GM21529 (cell line): ENCODE measurements at regions not wholly inside any gene's neighbourhood (a gene's known extent, or its start where the extent isn't known, plus 50 kb on each side); places are given as distances from the start of the nearest gene placed in this dataset.

ENCODE experiments used
- ATAC-seq: cut with Tn5 transposase; IDR thresholded peaks from one replicate; pipeline ENCODE4 v1.9.1; 2021; ENCODE audit not compliant: unreplicated experiment

DNA sequence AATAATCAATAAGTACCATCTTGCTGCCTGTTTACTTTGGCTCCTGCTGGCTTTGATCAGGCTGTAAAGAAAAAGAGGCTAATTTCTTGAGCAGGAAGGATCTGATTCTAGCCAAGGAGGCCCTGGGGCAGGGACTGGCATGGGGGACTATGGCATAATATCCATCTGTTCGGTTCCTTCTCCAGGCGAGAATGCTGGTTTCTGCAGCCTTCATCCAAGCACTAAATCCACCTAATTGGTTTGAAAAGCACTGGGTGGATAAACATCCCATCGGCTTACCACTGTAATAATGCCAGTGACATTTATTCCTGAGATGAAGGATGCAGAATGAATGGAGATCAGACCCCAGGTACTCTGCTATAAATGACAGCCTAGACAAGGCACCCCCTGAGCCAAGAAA, 180.0 kb upstream of the ASIC2 start:
- no peak for ATAC-seq

DNA sequence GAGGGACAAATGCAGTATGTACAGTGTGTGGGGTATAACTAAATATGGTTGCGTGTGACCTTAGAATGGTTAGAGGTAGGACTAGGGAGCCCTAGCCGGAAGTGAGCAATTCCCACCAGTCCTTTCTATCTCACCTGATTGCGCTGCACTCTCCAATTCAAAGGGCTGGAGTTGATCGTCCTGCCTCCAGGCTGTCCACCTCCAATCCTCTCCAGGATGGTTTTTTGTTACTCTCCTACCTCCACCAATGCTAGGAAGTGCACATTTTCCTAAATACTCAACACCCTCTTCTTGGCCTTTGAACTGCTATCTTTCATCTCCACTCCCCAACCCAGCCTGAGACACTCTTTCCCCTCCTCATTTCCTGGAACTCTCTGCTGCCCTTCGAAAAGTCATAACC, 181.7 kb upstream of the ASIC2 start:
- ATAC-seq: no peak

- no peak for ATAC-seq
Measured at GRCh38 chr17:33475594-33475993, 182.5 kb upstream of the ASIC2 start.

DNA sequence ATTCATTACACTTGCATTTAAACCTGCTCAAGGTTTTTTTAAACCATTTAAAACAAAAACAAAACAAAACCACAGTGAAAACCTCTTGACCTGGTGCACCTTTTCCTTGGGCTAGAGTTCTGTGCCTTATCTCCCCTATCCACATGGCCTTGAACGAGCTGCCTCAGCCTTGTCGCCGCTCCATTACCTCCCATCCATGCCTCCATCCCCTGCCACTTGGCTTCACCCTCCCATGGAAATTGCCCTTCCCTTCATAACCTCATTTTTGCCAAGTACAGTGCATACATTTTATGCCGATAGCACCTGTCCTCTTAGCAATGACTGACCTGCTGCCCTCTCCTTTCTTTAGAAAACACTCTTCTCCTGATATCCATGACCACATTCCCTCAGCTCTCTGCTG, 188.6 kb upstream of the ASIC2 start:
- ATAC-seq: no peak

DNA sequence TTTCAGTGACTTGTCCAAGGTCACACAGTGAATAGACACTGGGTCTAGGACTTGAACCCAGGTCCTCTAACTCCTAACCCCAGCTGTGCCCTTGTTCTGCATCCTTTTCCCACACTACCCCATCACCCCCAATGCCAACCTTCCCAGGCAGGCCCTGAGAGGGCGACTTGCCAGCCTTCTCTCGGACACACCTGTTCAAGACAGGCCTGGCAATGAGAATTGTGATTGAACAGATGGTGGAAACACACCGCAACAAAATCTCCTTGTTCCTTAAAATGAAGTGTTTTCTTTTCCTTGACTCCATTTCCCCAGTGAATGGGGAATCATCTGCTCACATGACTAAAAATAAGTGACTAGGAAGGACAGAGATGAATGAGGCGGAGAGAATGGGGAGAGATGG, 189.5 kb upstream of the ASIC2 start:
- ATAC-seq: no peak

DNA sequence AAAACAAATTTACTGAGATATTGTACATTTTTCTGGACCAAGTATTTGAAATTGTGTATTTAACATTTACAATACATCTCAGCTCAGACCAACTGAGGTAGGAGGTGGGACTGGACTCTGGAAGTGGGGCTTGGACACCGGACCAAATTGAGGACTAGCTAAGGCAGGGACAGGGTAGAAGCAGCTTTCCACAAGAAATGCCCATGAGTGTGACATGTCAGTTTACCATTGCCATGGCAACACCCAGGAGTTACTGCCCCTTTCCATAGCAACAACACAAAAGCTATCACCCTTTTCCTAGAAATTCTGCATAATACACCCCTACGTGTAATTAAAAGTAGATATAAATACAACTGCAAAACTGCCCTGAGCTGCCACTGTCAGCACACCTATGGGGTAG, 191.5 kb upstream of the ASIC2 start:
- no peak for ATAC-seq

DNA sequence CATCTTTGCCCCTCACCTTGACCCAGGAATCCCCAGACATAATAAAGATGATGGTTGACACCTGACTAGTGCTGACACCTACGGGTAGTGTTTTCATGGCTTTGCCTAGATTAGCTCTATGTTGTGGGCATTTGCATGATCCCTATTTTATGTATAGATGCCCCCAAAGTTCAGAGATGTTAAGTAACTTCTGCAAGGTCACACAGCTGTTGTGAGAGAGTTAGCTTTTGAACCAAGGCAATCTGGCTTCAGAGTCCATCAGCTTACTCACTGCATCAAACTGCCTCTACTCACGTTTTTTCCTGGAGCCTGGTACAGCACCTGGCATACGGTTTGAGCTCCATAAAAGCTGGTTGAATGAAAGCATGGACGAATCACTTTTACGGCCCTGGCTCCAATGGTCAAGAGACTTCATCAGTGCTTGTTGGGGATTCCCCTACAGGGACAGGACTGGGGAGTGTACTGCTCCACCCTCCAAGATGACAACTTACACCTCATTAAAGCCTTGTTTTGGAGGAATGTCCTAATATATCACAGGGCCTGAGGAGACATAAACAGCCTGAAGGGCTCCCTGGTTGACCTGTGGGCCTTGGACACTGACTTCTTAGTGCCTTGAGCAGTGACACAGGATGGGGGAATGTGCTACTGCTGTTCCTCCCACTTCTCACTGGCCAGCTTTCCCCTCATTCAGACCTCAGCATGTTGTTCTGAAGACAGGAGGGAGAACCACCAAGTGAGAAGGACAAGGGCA, 193.2 kb upstream of the ASIC2 start:
- no peak for ATAC-seq

GRCh38 chr17:33487187-33487879, 194.2 kb upstream of the ASIC2 start:
- ATAC-seq: no peak

DNA sequence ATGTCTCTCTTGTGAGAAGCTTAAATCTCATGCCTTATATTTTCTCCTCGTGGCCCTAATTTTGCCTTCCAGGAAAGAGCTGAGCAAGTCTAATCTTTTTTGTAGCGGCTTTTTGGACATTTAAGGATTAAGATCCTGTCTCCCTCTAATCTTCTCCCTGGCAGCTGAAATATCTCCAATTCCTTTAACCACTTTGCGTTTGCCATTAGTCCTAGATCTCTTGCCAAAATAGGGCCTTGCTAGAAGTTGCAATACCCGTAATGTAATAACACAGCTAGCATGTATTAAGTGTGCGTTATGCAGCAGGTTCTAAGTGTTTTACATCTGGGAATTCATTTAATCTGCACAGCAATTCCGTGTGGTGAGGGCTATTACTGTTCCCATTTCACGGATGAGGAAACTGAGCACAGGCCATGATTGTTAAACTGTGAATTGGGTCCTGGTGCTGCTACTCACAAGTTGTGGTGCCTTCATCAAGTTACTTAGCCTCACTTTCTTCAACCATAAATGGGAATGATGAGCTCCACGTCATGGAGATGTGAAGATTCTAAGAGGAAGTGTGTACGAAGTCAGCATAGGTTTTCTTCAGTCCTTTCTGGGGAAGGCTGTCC, 198.9 kb upstream of the ASIC2 start:
- no peak for ATAC-seq

GRCh38 chr17:33492731-33493265, 199.7 kb upstream of the ASIC2 start:
- ATAC-seq: no peak

DNA sequence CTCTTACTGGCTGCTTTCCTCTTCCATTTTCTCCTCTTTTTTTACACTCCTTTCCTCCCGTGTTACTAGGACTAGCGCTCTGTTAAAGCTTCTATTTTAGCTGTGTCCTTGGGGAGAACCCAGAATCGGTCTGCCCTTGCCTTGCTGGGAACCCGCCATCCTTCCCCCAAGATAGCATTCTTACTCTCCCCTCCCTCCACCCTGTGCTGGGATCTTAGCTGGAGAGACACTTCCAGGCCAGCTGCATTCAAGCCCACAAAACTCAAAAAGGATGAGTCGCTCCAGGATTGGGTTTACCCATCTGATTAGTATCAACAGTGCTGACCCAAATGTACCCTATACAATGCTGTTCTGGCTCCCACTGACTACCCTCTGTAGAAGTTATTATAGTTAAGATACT, 200.5 kb upstream of the ASIC2 start:
- ATAC-seq: no peak

DNA sequence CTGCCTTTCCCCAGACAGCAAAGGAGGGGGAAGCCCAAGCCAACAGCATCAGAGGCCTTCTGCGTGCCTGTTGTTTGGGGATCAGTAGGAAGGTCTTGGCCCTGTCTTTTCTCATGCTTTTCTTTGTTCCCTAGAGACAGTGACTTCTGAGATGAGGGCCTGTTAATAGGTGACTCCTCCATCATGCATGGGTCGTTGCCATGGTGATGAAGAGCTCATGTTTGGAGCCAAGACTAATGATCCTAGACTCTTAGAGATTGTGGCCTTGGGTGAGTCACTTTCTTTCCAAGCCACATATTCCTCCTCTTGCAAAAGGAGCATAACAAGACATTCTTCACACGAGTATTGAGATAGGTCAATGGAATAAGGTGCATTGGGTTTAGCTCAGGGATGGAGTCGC, 201.1 kb upstream of the ASIC2 start:
- ATAC-seq: no peak

DNA sequence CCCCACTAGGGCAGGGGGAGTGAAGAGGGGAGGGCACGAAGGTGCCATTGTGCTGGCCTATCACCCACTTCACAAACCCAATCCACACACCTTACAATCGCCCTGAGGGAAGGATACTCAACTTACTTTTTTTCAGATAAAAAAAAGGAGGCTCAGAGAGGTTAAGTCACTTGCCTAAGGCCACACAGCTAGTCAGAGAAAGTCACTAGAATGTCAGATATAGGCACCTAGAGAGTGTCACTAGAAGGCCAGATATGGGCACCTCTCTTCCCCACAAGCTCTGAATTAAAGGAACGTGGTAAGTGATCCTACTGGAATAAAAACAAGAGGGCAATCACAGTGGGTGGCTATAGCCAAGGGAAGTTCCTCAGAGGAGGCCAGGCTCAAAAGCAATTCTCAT, 204.5 kb upstream of the ASIC2 start:
- ATAC-seq: no peak

GRCh38 chr17:33498069-33498468, 205.0 kb upstream of the ASIC2 start:
- no peak for ATAC-seq

- ATAC-seq: no peak
Measured at GRCh38 chr17:33499040-33499439, 205.9 kb upstream of the ASIC2 start.

GRCh38 chr17:33500151-33500550, 207.1 kb upstream of the ASIC2 start:
- ATAC-seq: no peak

- ATAC-seq: no peak
Measured at GRCh38 chr17:33501185-33501584, 208.1 kb upstream of the ASIC2 start.

- ATAC-seq: no peak
Measured at GRCh38 chr17:33504571-33504970, 211.5 kb upstream of the ASIC2 start.

- no peak for ATAC-seq
Measured at GRCh38 chr17:33506889-33507650, 214.0 kb upstream of the ASIC2 start.

GRCh38 chr17:33508215-33508614, 215.1 kb upstream of the ASIC2 start:
- ATAC-seq: no peak

- ATAC-seq: no peak
Measured at GRCh38 chr17:33509331-33509730, 216.2 kb upstream of the ASIC2 start.
